ENCODE measurements at regions not wholly inside any gene's neighbourhood (a gene's known extent, or its start where the extent isn't known, plus 50 kb on each side); places are given as distances from the start of the nearest gene placed in this dataset.

DNA sequence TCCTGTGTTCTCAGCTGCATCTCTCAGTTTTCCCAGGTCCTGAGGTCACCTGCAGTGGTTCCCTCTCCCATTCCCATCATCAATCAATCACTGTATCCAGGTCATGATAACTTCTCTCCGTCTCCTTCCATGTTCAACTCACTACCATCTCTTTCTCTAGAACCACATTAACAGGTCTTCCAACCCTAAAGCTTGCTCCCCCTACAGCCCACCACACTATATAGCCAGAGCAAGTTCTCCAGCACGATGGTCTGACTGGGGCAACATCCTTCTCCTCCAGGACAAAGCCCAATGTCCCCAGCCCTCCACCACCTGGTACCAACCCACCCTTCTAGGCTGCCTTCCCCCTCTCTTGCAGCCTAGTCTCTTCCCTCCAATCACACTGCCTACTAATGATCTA lies 241.6 kb downstream of the CDK5RAP2 start:
- TF ChIP-seq EZH2phosphoT487 (IDR thresholded peaks at IDR 0.05; ENCODE audit: borderline replicate concordance, low read length) (no peak), CTCF (IDR thresholded peaks at IDR 0.05; ENCODE audit: low read depth, low read length, poor library complexity, severe bottlenecking) (peak; percentile 15)
- Histone ChIP-seq H3K27me3 (ENCODE audit: control insufficient read depth, low read length) (peaks cover 18% of the 10 kb centered on the region), H3K79me2 (ENCODE audit: control insufficient read depth, low read length) (no peaks in the 10 kb centered on the region)

GRCh38 chr9:120337131-120337530 lies 242.8 kb downstream of the CDK5RAP2 start:
- Histone ChIP-seq H3K9me2 (replicated peaks; ENCODE audit: control insufficient read depth, low read length) (no peaks in the 10 kb centered on the region), H3K27me3 (ENCODE audit: control insufficient read depth, low read length) (peaks cover 18% of the 10 kb centered on the region), H3K4me3 (ENCODE audit: low read length) (no peak overlapping the region), H3K79me2 (ENCODE audit: control insufficient read depth, low read length) (no peaks in the 10 kb centered on the region), H4K20me1 (ENCODE audit: control insufficient read depth, insufficient read depth, low read depth, low read length) (no peaks in the 10 kb centered on the region), H3K36me3 (ENCODE audit: control insufficient read depth, low read length) (no peaks in the 10 kb centered on the region), H3K4me1 (ENCODE audit: control insufficient read depth, low read length) (no peaks in the 10 kb centered on the region), H3K27ac (ENCODE audit: low read depth, low read length) (no peak overlapping the region), H3K9me3 (ENCODE audit: control insufficient read depth, insufficient read depth, low read length) (no peaks in the 10 kb centered on the region), H3K4me2 (ENCODE audit: low read length) (no peak overlapping the region), H3F3A (ENCODE audit: control insufficient read depth, insufficient read depth) (no peaks in the 10 kb centered on the region)
- TF ChIP-seq CTCF (IDR thresholded peaks at IDR 0.05; ENCODE audit: low read depth, low read length, poor library complexity, severe bottlenecking) (no peak), EZH2phosphoT487 (IDR thresholded peaks at IDR 0.05; ENCODE audit: borderline replicate concordance, low read length) (no peak)

More for the DNA sequence above, 241.6 kb downstream of the CDK5RAP2 start:
- Histone ChIP-seq H3K9me3 (ENCODE audit: control insufficient read depth, insufficient read depth, low read length) (no peaks in the 10 kb centered on the region), H3K9me2 (replicated peaks; ENCODE audit: control insufficient read depth, low read length) (no peaks in the 10 kb centered on the region), H3K4me1 (ENCODE audit: control insufficient read depth, low read length) (no peaks in the 10 kb centered on the region), H3K36me3 (ENCODE audit: control insufficient read depth, low read length) (no peaks in the 10 kb centered on the region), H3K4me3 (ENCODE audit: low read length) (no peak overlapping the region), H4K20me1 (ENCODE audit: control insufficient read depth, insufficient read depth, low read depth, low read length) (no peaks in the 10 kb centered on the region), H3K27ac (ENCODE audit: low read depth, low read length) (no peak overlapping the region), H3K4me2 (ENCODE audit: low read length) (no peak overlapping the region), H3F3A (ENCODE audit: control insufficient read depth, insufficient read depth) (no peaks in the 10 kb centered on the region)

GRCh38 chr9:120336753-120337090 lies 243.2 kb downstream of the CDK5RAP2 start:
- Histone ChIP-seq H3K4me1 (ENCODE audit: control insufficient read depth, low read length) (no peaks in the 10 kb centered on the region), H3K27ac (ENCODE audit: low read depth, low read length) (no peak overlapping the region), H3K4me3 (ENCODE audit: low read length) (no peak overlapping the region), H3F3A (ENCODE audit: control insufficient read depth, insufficient read depth) (no peaks in the 10 kb centered on the region), H4K20me1 (ENCODE audit: control insufficient read depth, insufficient read depth, low read depth, low read length) (no peaks in the 10 kb centered on the region), H3K27me3 (ENCODE audit: control insufficient read depth, low read length) (peaks cover 18% of the 10 kb centered on the region), H3K9me2 (replicated peaks; ENCODE audit: control insufficient read depth, low read length) (no peaks in the 10 kb centered on the region), H3K36me3 (ENCODE audit: control insufficient read depth, low read length) (no peaks in the 10 kb centered on the region), H3K79me2 (ENCODE audit: control insufficient read depth, low read length) (no peaks in the 10 kb centered on the region), H3K4me2 (ENCODE audit: low read length) (no peak overlapping the region), H3K9me3 (ENCODE audit: control insufficient read depth, insufficient read depth, low read length) (no peaks in the 10 kb centered on the region)
- TF ChIP-seq EZH2phosphoT487 (IDR thresholded peaks at IDR 0.05; ENCODE audit: borderline replicate concordance, low read length) (no peak), CTCF (IDR thresholded peaks at IDR 0.05; ENCODE audit: low read depth, low read length, poor library complexity, severe bottlenecking) (no peak)

Measured in DOHH2 (cell line).